SU-DHL-6 (cell line): ENCODE measurements at regions not wholly inside any gene's neighbourhood (a gene's known extent, or its start where the extent isn't known, plus 50 kb on each side); places are given as distances from the start of the nearest gene placed in this dataset.

ENCODE experiments used
- H2AFZ ChIP-seq: fragments of 200-600 bp; sonication (generic); 2 replicates; pipeline ENCODE4 v1.6.1; 2014; ENCODE audit warnings: low read depth, mild to moderate bottlenecking, moderate library complexity, mixed read lengths, antibody characterized with exemption, low read length; ENCODE audit not compliant: severe bottlenecking
- H3F3A ChIP-seq: fragments of 200-600 bp; shearing (Covaris generic); 2 replicates; pipeline ENCODE4 v1.6.0; 2016; ENCODE audit warnings: antibody characterized with exemption, mild to moderate bottlenecking; ENCODE audit not compliant: insufficient read depth
- H3K27ac ChIP-seq: fragments of 200-600 bp; sonication (generic); 2 replicates; pipeline ENCODE4 v1.5.1; 2016; ENCODE audit warnings: low read depth, mild to moderate bottlenecking, low read length, moderate library complexity, mixed read lengths
- H3K27me3 ChIP-seq: fragments of 200-600 bp; sonication (generic), shearing (Covaris generic); 2 replicates; pipeline ENCODE4 v1.6.0; 2014; ENCODE audit warnings: mild to moderate bottlenecking, low read length
- H3K36me3 ChIP-seq: fragments of 200-600 bp; sonication (generic); 2 replicates; pipeline ENCODE4 v1.6.1; 2014; ENCODE audit warnings: mild to moderate bottlenecking, low read length, mixed read lengths
- H3K4me2 ChIP-seq: fragments of 300-600, 200-600 bp; shearing (Covaris generic), sonication (generic); 2 replicates; pipeline ENCODE4 v1.6.0; 2014; ENCODE audit warnings: low read length, low read depth, mild to moderate bottlenecking; ENCODE audit not compliant: poor library complexity, severe bottlenecking
- H3K4me3 ChIP-seq: fragments of 200-600 bp; sonication (generic); 2 replicates; pipeline ENCODE4 v1.5.1; 2014; ENCODE audit warnings: antibody characterized with exemption, low read length, mild to moderate bottlenecking, mixed read lengths; ENCODE audit not compliant: insufficient read depth, poor library complexity, severe bottlenecking
- H3K79me2 ChIP-seq: fragments of 200-600 bp; sonication (generic); 2 replicates; pipeline ENCODE4 v1.6.1; 2014; ENCODE audit warnings: mild to moderate bottlenecking, low read length, moderate library complexity; ENCODE audit not compliant: insufficient read depth
- H3K9ac ChIP-seq: fragments of 200-600 bp; sonication (generic); 2 replicates; pipeline ENCODE4 v1.7.0; 2014; ENCODE audit warnings: mild to moderate bottlenecking, low read length
- H3K9me2 ChIP-seq: fragments of 200-600 bp; sonication (generic); replicated peaks from 2 replicates; pipeline ENCODE4 v1.6.1; 2014; ENCODE audit warnings: low read length; ENCODE audit not compliant: insufficient read depth
- H3K9me3 ChIP-seq: fragments of 200-600 bp; sonication (generic); 2 replicates; pipeline ENCODE4 v1.6.1; 2014; ENCODE audit warnings: low read length, mixed read lengths; ENCODE audit not compliant: insufficient read depth
- H4K20me1 ChIP-seq: fragments of 200-600 bp; sonication (generic); 2 replicates; pipeline ENCODE4 v1.6.1; 2014; ENCODE audit warnings: low read depth, mild to moderate bottlenecking, antibody characterized with exemption, low read length, moderate library complexity, mixed read lengths
- EZH2phosphoT487 ChIP-seq: fragments of 200-600 bp; sonication (generic), shearing (Covaris generic); conservative IDR thresholded peaks from 2 replicates; pipeline ENCODE4 v1.6.1; 2018; ENCODE audit warnings: mild to moderate bottlenecking, antibody characterized with exemption, low read length, moderate library complexity, mixed read lengths
- TF ChIP-seq, protein P1 (sequence below): fragments of 200-600 bp; sonication (generic); IDR thresholded peaks from one replicate; pipeline ENCODE4 v1.5.1; 2017; ENCODE audit warnings: antibody characterized with exemption, mild to moderate bottlenecking, low read length, moderate library complexity; ENCODE audit not compliant: insufficient read depth, poor library complexity, severe bottlenecking

- no peaks in the 10 kb centered on the region for H3K36me3 ChIP-seq
- no peaks in the 10 kb centered on the region for H3K79me2 ChIP-seq
- no peak overlapping the region for H3K4me3 ChIP-seq
- peak overlapping the region; percentile 7 for H2AFZ ChIP-seq
- no peaks in the 10 kb centered on the region for H3K9me2 ChIP-seq
- no peak overlapping the region for H3K9ac ChIP-seq
- H3F3A ChIP-seq, result peaks cover 42% of the 10 kb centered on the region
- H3K4me2 ChIP-seq, result peak overlapping the region; percentile 63
- TF ChIP-seq EZH2phosphoT487, result no peak
- TF ChIP-seq, protein P1, sequence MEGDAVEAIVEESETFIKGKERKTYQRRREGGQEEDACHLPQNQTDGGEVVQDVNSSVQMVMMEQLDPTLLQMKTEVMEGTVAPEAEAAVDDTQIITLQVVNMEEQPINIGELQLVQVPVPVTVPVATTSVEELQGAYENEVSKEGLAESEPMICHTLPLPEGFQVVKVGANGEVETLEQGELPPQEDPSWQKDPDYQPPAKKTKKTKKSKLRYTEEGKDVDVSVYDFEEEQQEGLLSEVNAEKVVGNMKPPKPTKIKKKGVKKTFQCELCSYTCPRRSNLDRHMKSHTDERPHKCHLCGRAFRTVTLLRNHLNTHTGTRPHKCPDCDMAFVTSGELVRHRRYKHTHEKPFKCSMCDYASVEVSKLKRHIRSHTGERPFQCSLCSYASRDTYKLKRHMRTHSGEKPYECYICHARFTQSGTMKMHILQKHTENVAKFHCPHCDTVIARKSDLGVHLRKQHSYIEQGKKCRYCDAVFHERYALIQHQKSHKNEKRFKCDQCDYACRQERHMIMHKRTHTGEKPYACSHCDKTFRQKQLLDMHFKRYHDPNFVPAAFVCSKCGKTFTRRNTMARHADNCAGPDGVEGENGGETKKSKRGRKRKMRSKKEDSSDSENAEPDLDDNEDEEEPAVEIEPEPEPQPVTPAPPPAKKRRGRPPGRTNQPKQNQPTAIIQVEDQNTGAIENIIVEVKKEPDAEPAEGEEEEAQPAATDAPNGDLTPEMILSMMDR, result no peak
- no peaks in the 10 kb centered on the region for H3K9me3 ChIP-seq
- peak overlapping the region; percentile 91; the same call in 1 of the 2 replicates for H3K27ac ChIP-seq
- no peaks in the 10 kb centered on the region for H3K27me3 ChIP-seq
- H4K20me1 ChIP-seq, result no peaks in the 10 kb centered on the region
Observed at GRCh38 chr2:144681389-144681788, 161.5 kb upstream of the ZEB2 start.

- Histone ChIP-seq H3K27ac (no peak overlapping the region), H3K9me3 (no peaks in the 10 kb centered on the region), H3K4me2 (no peak overlapping the region), H3F3A (peaks cover 39% of the 10 kb centered on the region), H3K9me2 (no peaks in the 10 kb centered on the region), H3K9ac (no peak overlapping the region), H3K79me2 (no peaks in the 10 kb centered on the region), H4K20me1 (no peaks in the 10 kb centered on the region), H3K4me3 (no peak overlapping the region), H2AFZ (no peak overlapping the region), H3K36me3 (no peaks in the 10 kb centered on the region), H3K27me3 (no peaks in the 10 kb centered on the region)
- TF ChIP-seq EZH2phosphoT487, result no peak
- TF ChIP-seq, protein P1, result no peak
Observed at GRCh38 chr2:144679942-144680341, 160.0 kb upstream of the ZEB2 start.

DNA sequence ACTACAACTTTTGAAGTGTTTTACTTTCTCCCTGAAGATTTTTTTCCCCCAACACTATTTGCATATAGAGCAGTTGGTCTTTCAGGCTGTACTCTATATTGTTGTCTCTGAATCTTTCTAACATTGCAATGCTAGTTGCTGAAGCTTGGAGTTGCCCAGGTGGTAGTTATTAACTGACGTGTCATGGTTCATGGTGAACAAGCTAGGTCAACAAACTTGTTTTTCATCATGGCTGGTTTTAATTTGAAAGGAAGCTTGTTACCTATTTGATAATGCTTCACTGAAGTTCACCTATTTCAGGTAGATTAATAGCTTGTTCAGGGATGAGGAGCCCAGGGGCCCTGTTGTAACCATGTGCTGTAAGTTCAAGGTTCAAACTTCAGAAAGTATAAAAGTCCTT is 158.8 kb upstream of the ZEB2 start:
- Histone ChIP-seq H3K9ac (no peak overlapping the region), H3K4me2 (peak overlapping the region; percentile 38), H3K27me3 (no peaks in the 10 kb centered on the region)

More for the DNA sequence above, 158.8 kb upstream of the ZEB2 start:
- no peak overlapping the region for H3K4me3 ChIP-seq
- H3K9me2 ChIP-seq, result no peaks in the 10 kb centered on the region
- H3F3A ChIP-seq, result peaks cover 29% of the 10 kb centered on the region
- peak overlapping the region; percentile 19 for H3K27ac ChIP-seq
- no peak overlapping the region for H2AFZ ChIP-seq
- no peaks in the 10 kb centered on the region for H4K20me1 ChIP-seq
- no peaks in the 10 kb centered on the region for H3K9me3 ChIP-seq
- no peaks in the 10 kb centered on the region for H3K36me3 ChIP-seq
- H3K79me2 ChIP-seq, result no peaks in the 10 kb centered on the region
- TF ChIP-seq, protein P1, result no peak
- no peak for TF ChIP-seq EZH2phosphoT487
